Type B pancreatic cell (in vitro differentiated cells): ENCODE measurements at regions not wholly inside any gene's neighbourhood (a gene's known extent, or its start where the extent isn't known, plus 50 kb on each side); places are given as distances from the start of the nearest gene placed in this dataset.
A peak's percentile ranks its signal among the peaks of the same experiment; 100 is the strongest.

ENCODE experiments used
- DNase-seq: peaks from one replicate; pipeline ENCODE4 v3.0.0; 2021; ENCODE audit warnings: mixed read lengths; ENCODE audit not compliant: unreplicated experiment; ENCODE audit errors: extremely low spot score
- H3K27ac Mint-ChIP-seq: 2 replicates; pipeline ENCODE4 v1.8.0; 2021; ENCODE audit warnings: mild to moderate bottlenecking, mixed read lengths
- H3K27me3 Mint-ChIP-seq: 2 replicates; pipeline ENCODE4 v1.8.0; 2021; ENCODE audit warnings: mixed read lengths
- H3K36me3 Mint-ChIP-seq: 2 replicates; pipeline ENCODE4 v1.8.0; 2021; ENCODE audit warnings: mixed read lengths
- H3K4me1 Mint-ChIP-seq: one replicate; pipeline ENCODE4 v1.8.0; 2021; ENCODE audit warnings: mixed read lengths; ENCODE audit not compliant: unreplicated experiment
- H3K4me3 Mint-ChIP-seq: 2 replicates; pipeline ENCODE4 v1.8.0; 2021; ENCODE audit warnings: mild to moderate bottlenecking, mixed read lengths
- H3K9me3 Mint-ChIP-seq: 2 replicates; pipeline ENCODE4 v1.8.0; 2021; ENCODE audit warnings: mixed read lengths
- CTCF ChIP-seq: fragments of 200-600 bp; sonication (generic); conservative IDR thresholded peaks from 2 replicates; pipeline ENCODE4 v1.5.0; 2021; ENCODE audit warnings: antibody characterized with exemption, mild to moderate bottlenecking

DNA sequence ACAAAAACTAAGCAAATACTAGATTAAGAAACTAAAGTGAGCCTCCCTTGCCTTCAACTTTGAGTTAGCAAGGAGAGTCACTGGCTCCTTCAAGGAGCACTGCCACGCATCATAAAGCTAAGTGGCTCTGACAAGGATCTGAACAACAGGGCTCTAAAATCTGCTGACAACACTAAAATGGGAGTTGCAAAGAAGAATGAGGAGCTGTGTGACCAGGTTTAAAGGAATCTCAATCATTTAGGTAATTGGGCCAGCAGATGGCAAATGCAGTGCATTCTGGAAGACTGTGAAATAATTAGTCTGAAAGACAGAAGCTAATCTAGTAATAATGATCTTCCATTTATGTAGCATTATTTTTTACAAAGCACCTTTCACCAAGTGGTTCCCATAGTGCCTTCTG is 297.0 kb upstream of the TAS2R1 start:
- H3K4me1 Mint-ChIP-seq: peaks cover 24% of the 10 kb centered on the region
- H3K27ac Mint-ChIP-seq: peak overlapping the region; percentile 32
- no peaks in the 10 kb centered on the region for H3K27me3 Mint-ChIP-seq
- peaks cover 20% of the 10 kb centered on the region for H3K9me3 Mint-ChIP-seq
- no peak for TF ChIP-seq CTCF
- H3K4me3 Mint-ChIP-seq: no peak overlapping the region
- DNase-seq: no peak
- H3K36me3 Mint-ChIP-seq: peaks cover 3% of the 10 kb centered on the region

DNA sequence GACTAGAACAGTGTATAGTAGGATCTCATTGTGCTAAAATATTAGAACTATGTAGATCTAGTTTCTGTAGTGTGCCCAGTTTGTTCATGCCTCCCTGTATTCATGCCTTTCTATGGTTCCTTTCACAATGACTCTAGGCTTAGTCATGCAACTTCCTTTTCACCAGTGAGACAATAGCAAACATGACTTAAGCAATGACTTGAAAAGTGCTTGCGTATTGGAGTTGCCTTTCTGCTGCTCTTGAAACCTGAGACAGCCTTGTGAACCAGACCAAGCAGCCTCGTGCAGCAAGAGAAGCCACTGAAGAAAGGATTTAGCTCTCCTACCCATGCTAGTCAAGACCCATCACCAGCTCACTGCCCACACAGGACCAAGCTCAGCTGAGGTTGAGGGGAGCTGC is 294.5 kb upstream of the TAS2R1 start:
- H3K9me3 Mint-ChIP-seq: peaks cover 20% of the 10 kb centered on the region
- H3K36me3 Mint-ChIP-seq: peaks cover 3% of the 10 kb centered on the region
- no peak for TF ChIP-seq CTCF
- no peak for DNase-seq
- no peak overlapping the region for H3K27ac Mint-ChIP-seq
- no peak overlapping the region for H3K4me3 Mint-ChIP-seq
- H3K4me1 Mint-ChIP-seq: peaks cover 25% of the 10 kb centered on the region
- no peaks in the 10 kb centered on the region for H3K27me3 Mint-ChIP-seq

GRCh38 chr5:9922719-9923118 is 292.6 kb upstream of the TAS2R1 start:
- peaks cover 20% of the 10 kb centered on the region for H3K9me3 Mint-ChIP-seq
- H3K27ac Mint-ChIP-seq: no peak overlapping the region
- no peaks in the 10 kb centered on the region for H3K27me3 Mint-ChIP-seq
- peak; percentile 69 for TF ChIP-seq CTCF
- no peak for DNase-seq
- H3K36me3 Mint-ChIP-seq: peaks cover 3% of the 10 kb centered on the region
- H3K4me1 Mint-ChIP-seq: peaks cover 21% of the 10 kb centered on the region
- no peak overlapping the region for H3K4me3 Mint-ChIP-seq

DNA sequence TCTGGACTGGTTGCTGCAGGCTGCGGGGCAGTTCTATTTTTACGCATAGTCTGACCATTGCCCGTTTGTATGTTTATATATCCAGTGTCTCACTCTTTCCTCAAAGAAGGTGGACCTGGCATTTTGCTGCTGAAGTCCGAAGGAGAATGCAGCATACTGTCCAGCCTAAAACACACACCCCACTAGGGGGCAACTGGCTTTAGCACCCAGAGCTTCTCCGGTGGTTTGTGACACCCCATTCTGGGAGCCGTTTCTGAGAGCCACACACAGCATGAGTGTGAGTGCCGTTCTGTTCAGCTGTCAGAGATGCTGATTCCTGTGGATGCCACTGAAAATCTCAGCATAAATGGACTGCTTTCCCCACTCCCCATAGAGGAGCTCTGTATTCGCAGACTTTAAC is 290.5 kb upstream of the TAS2R1 start:
- peaks cover 15% of the 10 kb centered on the region for H3K4me1 Mint-ChIP-seq
- H3K4me3 Mint-ChIP-seq: no peak overlapping the region
- no peak for TF ChIP-seq CTCF
- H3K27ac Mint-ChIP-seq: no peak overlapping the region
- no peaks in the 10 kb centered on the region for H3K27me3 Mint-ChIP-seq
- no peak for DNase-seq
- H3K36me3 Mint-ChIP-seq: peaks cover 3% of the 10 kb centered on the region
- H3K9me3 Mint-ChIP-seq: peaks cover 20% of the 10 kb centered on the region

DNA sequence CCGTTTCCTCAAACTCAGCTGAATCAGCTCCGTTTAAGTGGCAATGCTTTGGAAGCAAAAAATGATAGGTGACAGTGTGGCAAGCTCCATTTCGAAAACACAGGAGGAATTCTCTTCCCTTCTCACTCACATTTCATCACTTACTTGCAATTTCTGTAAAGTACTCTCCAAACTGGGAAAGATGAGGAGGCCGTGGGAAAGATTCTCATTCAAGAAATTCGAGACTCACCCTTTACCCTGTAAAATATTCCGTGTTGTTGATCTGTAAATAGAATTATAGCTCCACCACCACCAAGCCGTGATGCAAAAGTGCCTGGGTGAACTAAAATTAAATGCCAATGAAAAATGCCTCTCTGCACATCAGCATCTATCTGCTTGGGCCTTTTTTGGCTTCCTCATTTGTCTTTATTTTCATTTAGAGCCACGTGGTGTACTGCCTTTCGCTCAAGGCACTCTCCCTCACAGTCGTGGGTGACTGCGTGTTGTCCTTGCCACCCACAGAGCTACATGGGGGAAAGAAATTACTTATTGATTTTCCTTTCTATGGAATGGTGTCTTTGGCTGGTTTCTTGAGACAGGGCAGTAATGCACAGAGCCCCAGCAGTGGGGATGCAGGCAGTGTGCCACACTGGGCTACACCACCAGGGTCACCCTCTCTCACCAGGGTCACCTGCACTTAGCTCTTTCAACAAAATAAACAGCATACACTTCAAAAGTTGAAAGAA is 289.3 kb upstream of the TAS2R1 start:
- Mint-ChIP-seq H3K27ac (no peak overlapping the region), H3K27me3 (no peaks in the 10 kb centered on the region), H3K36me3 (peaks cover 3% of the 10 kb centered on the region), H3K4me1 (peaks cover 15% of the 10 kb centered on the region), H3K4me3 (no peak overlapping the region), H3K9me3 (peaks cover 9% of the 10 kb centered on the region)
- TF ChIP-seq CTCF: no peak
- no peak for DNase-seq
